ENCODE measurements at regions not wholly inside any gene's neighbourhood (a gene's known extent, or its start where the extent isn't known, plus 50 kb on each side); places are given as distances from the start of the nearest gene placed in this dataset.

GRCh38 chr11:35050541-35050995 is 88.4 kb upstream of the CD44 start:
- Histone ChIP-seq H4K20me1 (ENCODE audit: control insufficient read depth, extremely low read depth, insufficient read depth, low read length) (no peaks in the 10 kb centered on the region), H3K27me3 (ENCODE audit: control insufficient read depth, extremely low read depth, insufficient read depth, low read length) (no peaks in the 10 kb centered on the region), H3K9me3 (ENCODE audit: control insufficient read depth, low read depth, low read length) (no peaks in the 10 kb centered on the region), H3K4me1 (ENCODE audit: control insufficient read depth, extremely low read depth, insufficient read depth, low read length) (no peaks in the 10 kb centered on the region), H3K9me1 (ENCODE audit: control insufficient read depth, extremely low read depth, insufficient read depth, low read length) (no peaks in the 10 kb centered on the region), H3K36me3 (ENCODE audit: control insufficient read depth in 2 of 2, extremely low read depth in 1 of 2, insufficient read depth in 2 of 2, low read length in 2 of 2) (no peaks in the 10 kb centered on the region), H3K79me2 (ENCODE audit: control insufficient read depth, insufficient read depth, low read length) (no peaks in the 10 kb centered on the region), H3K4me2 (ENCODE audit: control insufficient read depth, extremely low read depth, insufficient read depth, low read depth, low read length) (no peak overlapping the region), H3K4me3 (ENCODE audit: control insufficient read depth in 2 of 3, extremely low read depth in 1 of 3, insufficient read depth in 2 of 3, low read depth in 1 of 3, low read length in 3 of 3) (no peak overlapping the region), H2AFZ (ENCODE audit: control insufficient read depth, low read length) (no peak overlapping the region), H3K27ac (ENCODE audit: control insufficient read depth, insufficient read depth, low read length) (no peak overlapping the region), H3K9ac (ENCODE audit: control insufficient read depth, extremely low read depth, insufficient read depth, low read length) (no peak overlapping the region)
- no peak for FAIRE-seq
- dilution Hi-C loops (cut with MboI; ENCODE audit: extremely low pct_ligation_motif_present, low sequenced_read_pairs) = no loop called here
- TF ChIP-seq, protein P1, sequence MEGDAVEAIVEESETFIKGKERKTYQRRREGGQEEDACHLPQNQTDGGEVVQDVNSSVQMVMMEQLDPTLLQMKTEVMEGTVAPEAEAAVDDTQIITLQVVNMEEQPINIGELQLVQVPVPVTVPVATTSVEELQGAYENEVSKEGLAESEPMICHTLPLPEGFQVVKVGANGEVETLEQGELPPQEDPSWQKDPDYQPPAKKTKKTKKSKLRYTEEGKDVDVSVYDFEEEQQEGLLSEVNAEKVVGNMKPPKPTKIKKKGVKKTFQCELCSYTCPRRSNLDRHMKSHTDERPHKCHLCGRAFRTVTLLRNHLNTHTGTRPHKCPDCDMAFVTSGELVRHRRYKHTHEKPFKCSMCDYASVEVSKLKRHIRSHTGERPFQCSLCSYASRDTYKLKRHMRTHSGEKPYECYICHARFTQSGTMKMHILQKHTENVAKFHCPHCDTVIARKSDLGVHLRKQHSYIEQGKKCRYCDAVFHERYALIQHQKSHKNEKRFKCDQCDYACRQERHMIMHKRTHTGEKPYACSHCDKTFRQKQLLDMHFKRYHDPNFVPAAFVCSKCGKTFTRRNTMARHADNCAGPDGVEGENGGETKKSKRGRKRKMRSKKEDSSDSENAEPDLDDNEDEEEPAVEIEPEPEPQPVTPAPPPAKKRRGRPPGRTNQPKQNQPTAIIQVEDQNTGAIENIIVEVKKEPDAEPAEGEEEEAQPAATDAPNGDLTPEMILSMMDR (optimal IDR thresholded peaks at IDR 0.05 in 1 of 3, IDR thresholded peaks at IDR 0.05 in 1 of 3, conservative IDR thresholded peaks at IDR 0.05 in 1 of 3; ENCODE audit: extremely low read depth in 1 of 3, insufficient read depth in 2 of 3, low read length in 3 of 3) = no peak
- no peak for TF ChIP-seq EZH2 (IDR thresholded peaks at IDR 0.05; ENCODE audit: low read length)
- DNase-seq (ENCODE audit: low read depth, low spot score) = no peak

DNA sequence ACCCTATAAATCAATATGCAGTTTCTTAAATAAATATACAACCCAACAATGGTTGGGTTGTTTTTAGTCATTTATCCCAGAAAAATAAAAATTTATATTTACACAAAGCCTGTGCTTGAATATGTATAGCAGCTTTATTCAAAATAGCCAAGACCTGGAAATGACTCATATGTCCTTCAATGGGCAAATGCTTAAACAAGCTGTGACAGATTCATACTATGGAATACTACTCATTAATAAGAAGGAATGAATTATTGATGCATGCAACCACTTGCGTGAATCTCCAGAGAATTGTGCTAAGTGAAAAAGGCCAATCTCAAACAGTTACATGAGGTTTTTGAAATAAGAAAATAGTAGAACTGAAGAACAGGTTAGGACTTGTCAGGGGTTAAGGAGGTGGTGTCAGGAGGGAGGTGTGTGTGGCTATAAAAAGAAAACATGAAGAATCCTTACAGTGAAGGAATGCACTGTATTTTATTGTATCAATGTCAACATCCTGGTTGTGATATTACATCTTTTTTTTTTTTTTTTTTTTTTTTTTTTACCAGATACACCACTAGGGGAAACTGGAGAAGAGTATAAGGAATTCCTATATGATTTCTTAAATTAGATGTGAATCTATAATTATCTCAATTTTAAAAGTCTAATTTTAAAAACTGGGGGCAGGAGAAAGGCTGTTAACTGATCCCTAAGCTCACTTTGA is 82.4 kb upstream of the CD44 start:
- H3K27ac ChIP-seq (ENCODE audit: control insufficient read depth, insufficient read depth, low read length) = peak overlapping the region; percentile 65
- no peaks in the 10 kb centered on the region for H3K9me1 ChIP-seq (ENCODE audit: control insufficient read depth, extremely low read depth, insufficient read depth, low read length)
- no peak overlapping the region for H2AFZ ChIP-seq (ENCODE audit: control insufficient read depth, low read length)
- no peaks in the 10 kb centered on the region for H4K20me1 ChIP-seq (ENCODE audit: control insufficient read depth, extremely low read depth, insufficient read depth, low read length)
- H3K4me2 ChIP-seq (ENCODE audit: control insufficient read depth, extremely low read depth, insufficient read depth, low read depth, low read length) = no peak overlapping the region
- no peaks in the 10 kb centered on the region for H3K79me2 ChIP-seq (ENCODE audit: control insufficient read depth, insufficient read depth, low read length)
- no peaks in the 10 kb centered on the region for H3K9me3 ChIP-seq (ENCODE audit: control insufficient read depth, low read depth, low read length)
- DNase-seq (ENCODE audit: low read depth, low spot score) (peak; percentile 89), FAIRE-seq (peak; percentile 80)
- no peaks in the 10 kb centered on the region for H3K36me3 ChIP-seq (ENCODE audit: control insufficient read depth in 2 of 2, extremely low read depth in 1 of 2, insufficient read depth in 2 of 2, low read length in 2 of 2)
- no peak overlapping the region for H3K4me3 ChIP-seq (ENCODE audit: control insufficient read depth in 2 of 3, extremely low read depth in 1 of 3, insufficient read depth in 2 of 3, low read depth in 1 of 3, low read length in 3 of 3)
- dilution Hi-C loops (cut with MboI; ENCODE audit: extremely low pct_ligation_motif_present, low sequenced_read_pairs) = no loop called here
- peaks cover 20% of the 10 kb centered on the region for H3K4me1 ChIP-seq (ENCODE audit: control insufficient read depth, extremely low read depth, insufficient read depth, low read length)
- TF ChIP-seq EZH2 (IDR thresholded peaks at IDR 0.05; ENCODE audit: low read length) = no peak
- TF ChIP-seq, protein P1 (optimal IDR thresholded peaks at IDR 0.05 in 1 of 3, IDR thresholded peaks at IDR 0.05 in 1 of 3, conservative IDR thresholded peaks at IDR 0.05 in 1 of 3; ENCODE audit: extremely low read depth in 1 of 3, insufficient read depth in 2 of 3, low read length in 3 of 3) = no peak
- no peak overlapping the region for H3K9ac ChIP-seq (ENCODE audit: control insufficient read depth, extremely low read depth, insufficient read depth, low read length)
- no peaks in the 10 kb centered on the region for H3K27me3 ChIP-seq (ENCODE audit: control insufficient read depth, extremely low read depth, insufficient read depth, low read length)

All from keratinocyte (primary cell).